ENCODE measurements at regions not wholly inside any gene's neighbourhood (a gene's known extent, or its start where the extent isn't known, plus 50 kb on each side); places are given as distances from the start of the nearest gene placed in this dataset.

- H3K4me1 Mint-ChIP-seq, result peaks cover 15% of the 10 kb centered on the region
- no peak overlapping the region for H3K27ac Mint-ChIP-seq
- H3K4me3 Mint-ChIP-seq, result no peak overlapping the region
- peaks cover 5% of the 10 kb centered on the region for H3K36me3 Mint-ChIP-seq (ENCODE audit: low read depth)
- DNase-seq, result no peak
- no peak for TF ChIP-seq CTCF (IDR thresholded peaks at IDR 0.05)
- peaks cover 2% of the 10 kb centered on the region for H3K27me3 Mint-ChIP-seq (ENCODE audit: low read depth, poor library complexity)
- H3K9me3 Mint-ChIP-seq, result peaks cover 13% of the 10 kb centered on the region
Measured at GRCh38 chr1:214107322-214108096, 119.7 kb downstream of the PROX1 start.

GRCh38 chr1:214108097-214108446 is 120.3 kb downstream of the PROX1 start:
- Mint-ChIP-seq H3K36me3 (ENCODE audit: low read depth) (peaks cover 5% of the 10 kb centered on the region), H3K4me1 (peaks cover 15% of the 10 kb centered on the region), H3K9me3 (peaks cover 13% of the 10 kb centered on the region), H3K27me3 (ENCODE audit: low read depth, poor library complexity) (peaks cover 2% of the 10 kb centered on the region), H3K4me3 (no peak overlapping the region), H3K27ac (no peak overlapping the region)
- TF ChIP-seq CTCF (IDR thresholded peaks at IDR 0.05), result no peak
- DNase-seq, result no peak

- H3K36me3 Mint-ChIP-seq (ENCODE audit: low read depth), result peaks cover under 1% of the 10 kb centered on the region
- no peak for DNase-seq
- no peak for TF ChIP-seq CTCF (IDR thresholded peaks at IDR 0.05)
- H3K4me3 Mint-ChIP-seq, result no peak overlapping the region
- peak overlapping the region; percentile 66 for H3K27ac Mint-ChIP-seq
- H3K4me1 Mint-ChIP-seq, result peaks cover 10% of the 10 kb centered on the region
- H3K9me3 Mint-ChIP-seq, result peaks cover 6% of the 10 kb centered on the region
- H3K27me3 Mint-ChIP-seq (ENCODE audit: low read depth, poor library complexity), result peaks cover 12% of the 10 kb centered on the region
Measured at GRCh38 chr1:214111796-214112195, 124.0 kb downstream of the PROX1 start.

- no peak for DNase-seq
- Mint-ChIP-seq H3K27me3 (ENCODE audit: low read depth, poor library complexity) (peaks cover 17% of the 10 kb centered on the region), H3K4me3 (no peak overlapping the region), H3K9me3 (peaks cover 33% of the 10 kb centered on the region), H3K4me1 (no peaks in the 10 kb centered on the region), H3K27ac (no peak overlapping the region), H3K36me3 (ENCODE audit: low read depth) (peaks cover 12% of the 10 kb centered on the region)
- no peak for TF ChIP-seq CTCF (IDR thresholded peaks at IDR 0.05)
Measured at GRCh38 chr1:214116258-214116657, 128.5 kb downstream of the PROX1 start.

GRCh38 chr1:214117780-214118179 is 130.0 kb downstream of the PROX1 start:
- TF ChIP-seq CTCF (IDR thresholded peaks at IDR 0.05), result no peak
- no peak for DNase-seq
- no peak overlapping the region for H3K4me3 Mint-ChIP-seq
- peaks cover 12% of the 10 kb centered on the region for H3K36me3 Mint-ChIP-seq (ENCODE audit: low read depth)
- peaks cover under 1% of the 10 kb centered on the region for H3K4me1 Mint-ChIP-seq
- H3K27ac Mint-ChIP-seq, result no peak overlapping the region
- H3K27me3 Mint-ChIP-seq (ENCODE audit: low read depth, poor library complexity), result peaks cover 17% of the 10 kb centered on the region
- peaks cover 33% of the 10 kb centered on the region for H3K9me3 Mint-ChIP-seq

GRCh38 chr1:214120191-214120590 is 132.4 kb downstream of the PROX1 start:
- Mint-ChIP-seq H3K36me3 (ENCODE audit: low read depth) (peaks cover 12% of the 10 kb centered on the region), H3K9me3 (peaks cover 33% of the 10 kb centered on the region), H3K27ac (no peak overlapping the region), H3K4me1 (peaks cover 24% of the 10 kb centered on the region), H3K4me3 (no peak overlapping the region), H3K27me3 (ENCODE audit: low read depth, poor library complexity) (peaks cover 8% of the 10 kb centered on the region)
- TF ChIP-seq CTCF (IDR thresholded peaks at IDR 0.05), result no peak
- DNase-seq, result no peak

Data from nephron progenitor cell (in vitro differentiated cells).